Ovary (tissue), 3 donors: ENCODE measurements at regions not wholly inside any gene's neighbourhood (a gene's known extent, or its start where the extent isn't known, plus 50 kb on each side); places are given as distances from the start of the nearest gene placed in this dataset.
"Not testable (repeated sequence)": the region's sequence is repeated elsewhere in the genome, so short reads cannot be mapped to it uniquely, and the experiment has no call there.

Source experiments
- EP300 ChIP-seq: sonication (generic); formaldehyde crosslinking; IDR thresholded peaks from one replicate; pipeline ENCODE4 v1.6.1; 2017; ENCODE audit warnings: antibody characterized with exemption
- TF ChIP-seq, protein P1 (sequence below), 3 donors: fragments of 450-650 bp in 2 of 3; fragments of 200-600 bp in 1 of 3; IDR thresholded peaks; one replicate each; pipeline versions ENCODE4 v1.5.1 to v1.8.0; 2016 to 2022; ENCODE audit warnings: antibody characterized with exemption in 3 of 3, mild to moderate bottlenecking in 1 of 3
- donor health status: DM: no; HTN: no; CAD: no.

DNA sequence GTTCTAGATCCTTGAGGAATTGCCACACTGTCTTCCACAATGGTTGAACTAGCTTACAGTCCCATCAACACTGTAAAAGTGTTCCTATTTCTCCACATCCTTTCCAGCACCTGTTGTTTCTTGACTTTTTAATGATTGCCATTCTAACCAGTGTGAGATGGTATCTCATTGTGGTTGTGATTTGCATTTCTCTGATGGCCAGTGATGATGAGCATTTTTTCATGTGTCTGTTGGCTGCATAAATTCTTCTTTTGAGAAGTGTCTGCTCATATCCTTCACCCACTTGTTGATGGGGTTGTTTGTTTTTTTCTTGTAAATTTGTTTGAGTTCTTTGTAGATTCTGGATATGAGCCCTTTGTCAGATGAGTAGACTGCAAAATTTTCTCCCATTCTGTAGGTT is 129.0 kb upstream of the HMGN3 start:
- TF ChIP-seq, protein P1, sequence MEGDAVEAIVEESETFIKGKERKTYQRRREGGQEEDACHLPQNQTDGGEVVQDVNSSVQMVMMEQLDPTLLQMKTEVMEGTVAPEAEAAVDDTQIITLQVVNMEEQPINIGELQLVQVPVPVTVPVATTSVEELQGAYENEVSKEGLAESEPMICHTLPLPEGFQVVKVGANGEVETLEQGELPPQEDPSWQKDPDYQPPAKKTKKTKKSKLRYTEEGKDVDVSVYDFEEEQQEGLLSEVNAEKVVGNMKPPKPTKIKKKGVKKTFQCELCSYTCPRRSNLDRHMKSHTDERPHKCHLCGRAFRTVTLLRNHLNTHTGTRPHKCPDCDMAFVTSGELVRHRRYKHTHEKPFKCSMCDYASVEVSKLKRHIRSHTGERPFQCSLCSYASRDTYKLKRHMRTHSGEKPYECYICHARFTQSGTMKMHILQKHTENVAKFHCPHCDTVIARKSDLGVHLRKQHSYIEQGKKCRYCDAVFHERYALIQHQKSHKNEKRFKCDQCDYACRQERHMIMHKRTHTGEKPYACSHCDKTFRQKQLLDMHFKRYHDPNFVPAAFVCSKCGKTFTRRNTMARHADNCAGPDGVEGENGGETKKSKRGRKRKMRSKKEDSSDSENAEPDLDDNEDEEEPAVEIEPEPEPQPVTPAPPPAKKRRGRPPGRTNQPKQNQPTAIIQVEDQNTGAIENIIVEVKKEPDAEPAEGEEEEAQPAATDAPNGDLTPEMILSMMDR (IDR thresholded peaks at IDR 0.05) = not testable (repeated sequence)
- not testable (repeated sequence) for TF ChIP-seq EP300
